Epithelial cell of esophagus (primary cell): ENCODE measurements at regions not wholly inside any gene's neighbourhood (a gene's known extent, or its start where the extent isn't known, plus 50 kb on each side); places are given as distances from the start of the nearest gene placed in this dataset.
A peak's percentile ranks its signal among the peaks of the same experiment; 100 is the strongest.
"Not testable (repeated sequence)": the region's sequence is repeated elsewhere in the genome, so short reads cannot be mapped to it uniquely, and the experiment has no call there.

Experiments used
- DNase-seq: peaks from one replicate; pipeline ENCODE4 v3.0.0; 2010; ENCODE audit warnings: low read depth
- H3K4me3 ChIP-seq: 2 replicates; pipeline ENCODE4 v1.5.1; 2011; ENCODE audit warnings: mild to moderate bottlenecking, low read length, control low read depth
- CTCF ChIP-seq: IDR thresholded peaks from 2 replicates; pipeline ENCODE4 v1.5.1; 2011; ENCODE audit warnings: low read depth, mild to moderate bottlenecking, low read length, control low read depth, inconsistent platforms; ENCODE audit not compliant: insufficient read depth; ENCODE audit errors: missing control alignments

GRCh38 chr5:15103864-15104263 lies 232.3 kb upstream of the ANKH start:
- TF ChIP-seq CTCF: no peak
- peak; percentile 69 for DNase-seq
- no peak overlapping the region for H3K4me3 ChIP-seq

GRCh38 chr5:15103130-15103529 lies 231.6 kb upstream of the ANKH start:
- H3K4me3 ChIP-seq: no peak overlapping the region
- peak; percentile 40 for DNase-seq
- no peak for TF ChIP-seq CTCF

GRCh38 chr5:15097552-15097951 lies 226.0 kb upstream of the ANKH start:
- no peak for TF ChIP-seq CTCF
- no peak overlapping the region for H3K4me3 ChIP-seq
- no peak for DNase-seq

- H3K4me3 ChIP-seq, DNase-seq: not testable (repeated sequence)
Measured at GRCh38 chr5:15096686-15097085, 225.1 kb upstream of the ANKH start.

- no peak for TF ChIP-seq CTCF
- no peak overlapping the region for H3K4me3 ChIP-seq
- no peak for DNase-seq
Measured at GRCh38 chr5:15092801-15093200, 221.2 kb upstream of the ANKH start.

GRCh38 chr5:15085671-15086070 lies 214.1 kb upstream of the ANKH start:
- H3K4me3 ChIP-seq: no peak overlapping the region
- no peak for DNase-seq
- no peak for TF ChIP-seq CTCF

GRCh38 chr5:15082096-15082495 lies 210.5 kb upstream of the ANKH start:
- no peak overlapping the region for H3K4me3 ChIP-seq
- TF ChIP-seq CTCF: no peak
- no peak for DNase-seq

GRCh38 chr5:15080219-15080618 lies 208.6 kb upstream of the ANKH start:
- H3K4me3 ChIP-seq: no peak overlapping the region
- TF ChIP-seq CTCF: no peak
- no peak for DNase-seq
